Hematopoietic multipotent progenitor cell treated with erythropoietin and hydrocortisone succinate and interleukin-3 and kit ligand, for 4 days (in vitro differentiated cells): ENCODE measurements at regions not wholly inside any gene's neighbourhood (a gene's known extent, or its start where the extent isn't known, plus 50 kb on each side); places are given as distances from the start of the nearest gene placed in this dataset.
"Not testable (repeated sequence)": the region's sequence is repeated elsewhere in the genome, so short reads cannot be mapped to it uniquely, and the experiment has no call there.

ENCODE experiments used
- DNase-seq: peaks from one replicate; pipeline ENCODE4 v3.0.0-alpha.2; 2015

- DNase-seq: not testable (repeated sequence)
Measured at GRCh38 chr6:142016666-142017065, 116.1 kb upstream of the GJE1 start.

GRCh38 chr6:142015463-142015862, 117.3 kb upstream of the GJE1 start:
- not testable (repeated sequence) for DNase-seq

GRCh38 chr6:142015011-142015410, 117.7 kb upstream of the GJE1 start:
- no peak for DNase-seq

- no peak for DNase-seq
Measured at GRCh38 chr6:142014515-142014914, 118.2 kb upstream of the GJE1 start.

GRCh38 chr6:142013875-142014495, 118.7 kb upstream of the GJE1 start:
- no peak for DNase-seq

GRCh38 chr6:142013287-142013686, 119.4 kb upstream of the GJE1 start:
- DNase-seq: no peak

GRCh38 chr6:142011775-142012174, 121.0 kb upstream of the GJE1 start:
- DNase-seq: no peak

GRCh38 chr6:142011156-142011555, 121.6 kb upstream of the GJE1 start:
- no peak for DNase-seq

GRCh38 chr6:142009647-142010046, 123.1 kb upstream of the GJE1 start:
- DNase-seq: peak; percentile 7

GRCh38 chr6:142008781-142009180, 123.9 kb upstream of the GJE1 start:
- DNase-seq: no peak

- no peak for DNase-seq
Measured at GRCh38 chr6:142008016-142008735, 124.5 kb upstream of the GJE1 start.

- DNase-seq: no peak
Measured at GRCh38 chr6:142005021-142005420, 127.7 kb upstream of the GJE1 start.

- DNase-seq: no peak
Measured at GRCh38 chr6:142002825-142003405, 129.8 kb upstream of the GJE1 start.

GRCh38 chr6:141996823-141997222, 135.9 kb upstream of the GJE1 start:
- no peak for DNase-seq

GRCh38 chr6:141992109-141992508, 140.6 kb upstream of the GJE1 start:
- no peak for DNase-seq

- no peak for DNase-seq
Measured at GRCh38 chr6:141990840-141991239, 141.9 kb upstream of the GJE1 start.

- DNase-seq: no peak
Measured at GRCh38 chr6:141989706-141989959, 143.1 kb upstream of the GJE1 start.

GRCh38 chr6:141988954-141989705, 143.6 kb upstream of the GJE1 start:
- DNase-seq: peak; percentile 61

- no peak for DNase-seq
Measured at GRCh38 chr6:141988327-141988726, 144.4 kb upstream of the GJE1 start.

GRCh38 chr6:141986457-141986856, 146.3 kb upstream of the GJE1 start:
- no peak for DNase-seq

GRCh38 chr6:141981190-141981589, 151.5 kb upstream of the GJE1 start:
- DNase-seq: no peak

- DNase-seq: no peak
Measured at GRCh38 chr6:141977782-141978181, 154.9 kb upstream of the GJE1 start.

GRCh38 chr6:141976994-141977393, 155.7 kb upstream of the GJE1 start:
- no peak for DNase-seq
